SU-DHL-6 (cell line): ENCODE measurements at regions not wholly inside any gene's neighbourhood (a gene's known extent, or its start where the extent isn't known, plus 50 kb on each side); places are given as distances from the start of the nearest gene placed in this dataset.

ENCODE experiments used
- H2AFZ ChIP-seq: fragments of 200-600 bp; sonication (generic); 2 replicates; pipeline ENCODE4 v1.6.1; 2014; ENCODE audit warnings: low read depth, mild to moderate bottlenecking, moderate library complexity, mixed read lengths, antibody characterized with exemption, low read length; ENCODE audit not compliant: severe bottlenecking
- H3F3A ChIP-seq: fragments of 200-600 bp; shearing (Covaris generic); 2 replicates; pipeline ENCODE4 v1.6.0; 2016; ENCODE audit warnings: antibody characterized with exemption, mild to moderate bottlenecking; ENCODE audit not compliant: insufficient read depth
- H3K27ac ChIP-seq: fragments of 200-600 bp; sonication (generic); 2 replicates; pipeline ENCODE4 v1.5.1; 2016; ENCODE audit warnings: low read depth, mild to moderate bottlenecking, low read length, moderate library complexity, mixed read lengths
- H3K27me3 ChIP-seq: fragments of 200-600 bp; sonication (generic), shearing (Covaris generic); 2 replicates; pipeline ENCODE4 v1.6.0; 2014; ENCODE audit warnings: mild to moderate bottlenecking, low read length
- H3K36me3 ChIP-seq: fragments of 200-600 bp; sonication (generic); 2 replicates; pipeline ENCODE4 v1.6.1; 2014; ENCODE audit warnings: mild to moderate bottlenecking, low read length, mixed read lengths
- H3K4me2 ChIP-seq: fragments of 300-600, 200-600 bp; shearing (Covaris generic), sonication (generic); 2 replicates; pipeline ENCODE4 v1.6.0; 2014; ENCODE audit warnings: low read length, low read depth, mild to moderate bottlenecking; ENCODE audit not compliant: poor library complexity, severe bottlenecking
- H3K4me3 ChIP-seq: fragments of 200-600 bp; sonication (generic); 2 replicates; pipeline ENCODE4 v1.5.1; 2014; ENCODE audit warnings: antibody characterized with exemption, low read length, mild to moderate bottlenecking, mixed read lengths; ENCODE audit not compliant: insufficient read depth, poor library complexity, severe bottlenecking
- H3K79me2 ChIP-seq: fragments of 200-600 bp; sonication (generic); 2 replicates; pipeline ENCODE4 v1.6.1; 2014; ENCODE audit warnings: mild to moderate bottlenecking, low read length, moderate library complexity; ENCODE audit not compliant: insufficient read depth
- H3K9ac ChIP-seq: fragments of 200-600 bp; sonication (generic); 2 replicates; pipeline ENCODE4 v1.7.0; 2014; ENCODE audit warnings: mild to moderate bottlenecking, low read length
- H3K9me2 ChIP-seq: fragments of 200-600 bp; sonication (generic); replicated peaks from 2 replicates; pipeline ENCODE4 v1.6.1; 2014; ENCODE audit warnings: low read length; ENCODE audit not compliant: insufficient read depth
- H3K9me3 ChIP-seq: fragments of 200-600 bp; sonication (generic); 2 replicates; pipeline ENCODE4 v1.6.1; 2014; ENCODE audit warnings: low read length, mixed read lengths; ENCODE audit not compliant: insufficient read depth
- H4K20me1 ChIP-seq: fragments of 200-600 bp; sonication (generic); 2 replicates; pipeline ENCODE4 v1.6.1; 2014; ENCODE audit warnings: low read depth, mild to moderate bottlenecking, antibody characterized with exemption, low read length, moderate library complexity, mixed read lengths
- CTCF ChIP-seq: fragments of 200-600 bp; sonication (generic); IDR thresholded peaks from one replicate; pipeline ENCODE4 v1.5.1; 2017; ENCODE audit warnings: antibody characterized with exemption, mild to moderate bottlenecking, low read length, moderate library complexity; ENCODE audit not compliant: insufficient read depth, poor library complexity, severe bottlenecking
- EZH2phosphoT487 ChIP-seq: fragments of 200-600 bp; sonication (generic), shearing (Covaris generic); conservative IDR thresholded peaks from 2 replicates; pipeline ENCODE4 v1.6.1; 2018; ENCODE audit warnings: mild to moderate bottlenecking, antibody characterized with exemption, low read length, moderate library complexity, mixed read lengths

GRCh38 chr21:26747216-26747615 lies 98.0 kb downstream of the ADAMTS1 start:
- no peaks in the 10 kb centered on the region for H3K9me3 ChIP-seq
- H2AFZ ChIP-seq = no peak overlapping the region

GRCh38 chr21:26743524-26743923 lies 101.7 kb downstream of the ADAMTS1 start:
- no peaks in the 10 kb centered on the region for H4K20me1 ChIP-seq
- no peaks in the 10 kb centered on the region for H3K36me3 ChIP-seq
- no peaks in the 10 kb centered on the region for H3K79me2 ChIP-seq
- TF ChIP-seq EZH2phosphoT487 = no peak
- H3K9ac ChIP-seq = no peak overlapping the region
- H3K9me2 ChIP-seq = no peaks in the 10 kb centered on the region
- H3F3A ChIP-seq = no peaks in the 10 kb centered on the region
- no peak overlapping the region for H3K27ac ChIP-seq
- no peaks in the 10 kb centered on the region for H3K27me3 ChIP-seq
- no peak overlapping the region for H2AFZ ChIP-seq
- H3K4me3 ChIP-seq = no peak overlapping the region
- H3K9me3 ChIP-seq = no peaks in the 10 kb centered on the region
- H3K4me2 ChIP-seq = no peak overlapping the region

More at GRCh38 chr21:26747216-26747615, 98.0 kb downstream of the ADAMTS1 start:
- H3K27ac ChIP-seq = no peak overlapping the region
- H3K4me3 ChIP-seq = no peak overlapping the region
- no peaks in the 10 kb centered on the region for H3K36me3 ChIP-seq
- no peaks in the 10 kb centered on the region for H3K27me3 ChIP-seq
- H3K79me2 ChIP-seq = no peaks in the 10 kb centered on the region
- TF ChIP-seq CTCF (no peak), EZH2phosphoT487 (no peak)
- H3F3A ChIP-seq = no peaks in the 10 kb centered on the region
- no peaks in the 10 kb centered on the region for H4K20me1 ChIP-seq
- H3K9ac ChIP-seq = no peak overlapping the region
- no peaks in the 10 kb centered on the region for H3K9me2 ChIP-seq
- no peak overlapping the region for H3K4me2 ChIP-seq

- H3K36me3 ChIP-seq = no peaks in the 10 kb centered on the region
- no peak overlapping the region for H3K9ac ChIP-seq
- H3K9me2 ChIP-seq = no peaks in the 10 kb centered on the region
- no peak overlapping the region for H3K4me2 ChIP-seq
- no peaks in the 10 kb centered on the region for H3K9me3 ChIP-seq
- H3F3A ChIP-seq = no peaks in the 10 kb centered on the region
- H3K27me3 ChIP-seq = no peaks in the 10 kb centered on the region
- H2AFZ ChIP-seq = no peak overlapping the region
- H3K79me2 ChIP-seq = no peaks in the 10 kb centered on the region
- no peak overlapping the region for H3K27ac ChIP-seq
- no peaks in the 10 kb centered on the region for H4K20me1 ChIP-seq
- TF ChIP-seq CTCF (no peak), EZH2phosphoT487 (no peak)
- H3K4me3 ChIP-seq = no peak overlapping the region
Observed at GRCh38 chr21:26739189-26739588, 106.0 kb downstream of the ADAMTS1 start.

GRCh38 chr21:26736449-26736848 lies 108.8 kb downstream of the ADAMTS1 start:
- H4K20me1 ChIP-seq = no peaks in the 10 kb centered on the region
- H3K36me3 ChIP-seq = no peaks in the 10 kb centered on the region
- H2AFZ ChIP-seq = no peak overlapping the region
- no peaks in the 10 kb centered on the region for H3K27me3 ChIP-seq
- no peaks in the 10 kb centered on the region for H3K9me2 ChIP-seq
- H3K79me2 ChIP-seq = no peaks in the 10 kb centered on the region
- no peak overlapping the region for H3K4me3 ChIP-seq
- H3K9me3 ChIP-seq = no peaks in the 10 kb centered on the region
- H3K9ac ChIP-seq = no peak overlapping the region
- H3F3A ChIP-seq = no peaks in the 10 kb centered on the region
- H3K27ac ChIP-seq = no peak overlapping the region
- TF ChIP-seq CTCF = no peak
- no peak for TF ChIP-seq EZH2phosphoT487
- no peak overlapping the region for H3K4me2 ChIP-seq
